GM21576 (cell line): ENCODE measurements at regions not wholly inside any gene's neighbourhood (a gene's known extent, or its start where the extent isn't known, plus 50 kb on each side); places are given as distances from the start of the nearest gene placed in this dataset.

Experiments
- ATAC-seq: cut with Tn5 transposase; IDR thresholded peaks from one replicate; pipeline ENCODE4 v1.9.1; 2021; ENCODE audit warnings: mild to moderate bottlenecking, moderate library complexity; ENCODE audit not compliant: unreplicated experiment

- no peak for ATAC-seq
Measured at GRCh38 chr5:74363603-74364205, 276.8 kb downstream of the ENC1 start.

- no peak for ATAC-seq
Measured at GRCh38 chr5:74361406-74362358, 278.8 kb downstream of the ENC1 start.

- ATAC-seq, result no peak
Measured at GRCh38 chr5:74360535-74361210, 279.9 kb downstream of the ENC1 start.

- no peak for ATAC-seq
Measured at GRCh38 chr5:74357827-74358226, 282.7 kb downstream of the ENC1 start.

- no peak for ATAC-seq
Measured at GRCh38 chr5:74356009-74356695, 284.4 kb downstream of the ENC1 start.

- ATAC-seq, result no peak
Measured at GRCh38 chr5:74355041-74355824, 285.3 kb downstream of the ENC1 start.

GRCh38 chr5:74352256-74352655, 288.3 kb downstream of the ENC1 start:
- ATAC-seq, result no peak

GRCh38 chr5:74342948-74343682, 297.4 kb downstream of the ENC1 start:
- no peak for ATAC-seq

- ATAC-seq, result no peak
Measured at GRCh38 chr5:74342182-74342581, 298.3 kb downstream of the ENC1 start.

GRCh38 chr5:74341221-74341620, 299.3 kb downstream of the ENC1 start:
- no peak for ATAC-seq

GRCh38 chr5:74340476-74340875, 300.1 kb downstream of the ENC1 start:
- ATAC-seq, result no peak

- ATAC-seq, result no peak
Measured at GRCh38 chr5:74337984-74338310, 302.6 kb downstream of the ENC1 start.

GRCh38 chr5:74337254-74337983, 303.1 kb downstream of the ENC1 start:
- ATAC-seq, result no peak

- ATAC-seq, result no peak
Measured at GRCh38 chr5:74336297-74336696, 304.2 kb downstream of the ENC1 start.

- ATAC-seq, result no peak
Measured at GRCh38 chr5:74334762-74335384, 305.7 kb downstream of the ENC1 start.

GRCh38 chr5:74334062-74334761, 306.3 kb downstream of the ENC1 start:
- no peak for ATAC-seq

- ATAC-seq, result no peak
Measured at GRCh38 chr5:74333430-74333829, 307.1 kb downstream of the ENC1 start.

GRCh38 chr5:74332682-74333081, 307.8 kb downstream of the ENC1 start:
- ATAC-seq, result no peak
